GM19025 (cell line): ENCODE measurements at regions not wholly inside any gene's neighbourhood (a gene's known extent, or its start where the extent isn't known, plus 50 kb on each side); places are given as distances from the start of the nearest gene placed in this dataset.

Experiments
- ATAC-seq: cut with Tn5 transposase; IDR thresholded peaks from one replicate; pipeline ENCODE4 v1.9.1; 2021; ENCODE audit warnings: mild to moderate bottlenecking, low read depth, moderate library complexity; ENCODE audit not compliant: unreplicated experiment

DNA sequence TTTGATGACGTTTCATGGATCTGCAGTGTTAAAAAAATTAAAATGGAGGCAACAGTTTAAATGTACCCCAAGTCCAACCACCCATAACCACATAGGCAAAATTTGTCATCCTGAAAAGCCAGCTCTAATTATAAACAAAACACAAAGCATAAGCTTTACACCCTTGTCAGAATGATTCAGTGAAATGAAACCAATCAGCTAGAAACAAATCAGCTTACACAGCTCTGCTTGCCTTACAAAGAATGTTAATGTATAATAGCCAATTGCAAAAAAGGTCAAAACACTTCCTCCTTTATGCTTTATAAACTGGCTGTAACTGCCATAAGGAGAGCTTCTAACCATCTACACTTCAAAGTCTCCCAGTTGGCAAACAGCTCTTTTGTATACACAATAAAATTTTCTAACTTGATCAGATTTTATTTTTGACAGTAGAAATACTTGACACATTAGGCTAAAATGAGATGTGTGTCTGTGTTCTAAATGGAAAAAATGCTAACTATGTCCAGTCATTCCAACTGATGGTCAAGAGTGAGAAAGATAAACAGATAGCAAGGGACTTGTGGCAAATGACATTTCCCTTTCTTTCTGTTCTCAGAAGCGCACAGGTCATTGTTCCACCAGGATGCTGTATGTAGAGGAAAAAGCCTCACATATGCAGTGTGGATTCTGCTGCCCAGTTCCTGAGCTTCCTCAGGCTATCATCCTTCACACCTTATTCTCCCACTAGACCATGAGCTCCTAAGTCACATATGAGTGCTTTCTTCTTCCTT lies 344.3 kb upstream of the ID4 start:
- no peak for ATAC-seq

DNA sequence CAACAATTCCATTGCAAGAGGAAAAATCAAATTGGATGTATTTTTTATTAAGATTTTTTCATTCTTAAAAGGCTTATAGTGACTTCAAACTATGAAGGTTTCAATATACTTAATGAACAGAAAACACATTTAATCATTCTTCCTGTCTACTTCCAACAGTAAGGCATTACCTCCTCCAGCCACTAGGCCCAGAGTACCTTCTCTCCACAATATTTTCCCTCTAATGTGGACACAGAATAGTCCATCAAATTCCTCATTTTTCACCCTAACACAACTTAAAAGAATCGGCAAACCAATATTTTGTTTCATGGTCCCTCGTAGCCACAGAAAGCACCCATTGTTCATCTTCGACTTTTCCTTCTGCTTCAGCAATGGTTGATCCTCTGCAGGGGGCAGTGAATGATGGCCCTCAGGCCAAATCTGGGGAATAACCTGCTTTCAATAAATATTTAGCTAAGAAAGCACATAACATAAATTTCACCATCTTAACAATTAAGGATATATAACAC lies 335.4 kb upstream of the ID4 start:
- ATAC-seq: no peak

DNA sequence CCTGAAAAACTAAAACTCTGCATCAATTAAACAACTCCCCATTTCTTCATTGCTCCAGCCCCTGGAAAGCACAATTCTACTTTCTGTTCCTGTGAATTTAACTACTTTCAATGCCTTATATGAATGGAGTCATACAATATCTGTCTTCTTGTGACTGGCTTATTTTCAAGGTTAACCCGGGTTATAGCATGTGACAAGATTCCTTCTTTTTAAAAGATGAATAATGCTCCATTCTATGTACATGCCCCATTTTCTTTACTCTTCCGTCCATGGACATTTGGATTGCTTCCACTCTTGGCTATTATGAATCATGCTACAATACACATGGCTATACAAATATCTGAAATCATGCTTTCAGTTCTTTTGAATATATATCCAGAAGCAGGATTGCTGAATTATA lies 334.9 kb upstream of the ID4 start:
- ATAC-seq: no peak

DNA sequence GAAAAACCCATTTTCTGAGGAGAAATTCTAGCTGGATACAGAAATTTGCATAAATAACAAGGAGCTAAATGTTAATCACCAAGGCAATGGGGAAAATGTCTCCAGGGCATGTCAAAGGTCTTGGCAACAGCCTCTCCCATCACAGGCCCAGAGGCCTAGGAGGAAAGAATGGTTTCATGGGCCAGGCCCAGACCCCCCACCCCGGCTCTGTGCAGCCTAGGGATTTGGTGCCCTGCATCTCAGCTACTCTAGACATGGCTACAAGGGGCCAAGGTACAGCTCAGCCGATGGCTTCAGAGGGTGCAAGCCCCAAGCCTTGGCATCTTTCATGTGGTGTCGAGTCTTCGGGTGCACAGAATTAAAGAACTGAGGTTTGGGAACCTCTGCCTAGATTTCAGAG lies 321.2 kb upstream of the ID4 start:
- ATAC-seq: no peak

DNA sequence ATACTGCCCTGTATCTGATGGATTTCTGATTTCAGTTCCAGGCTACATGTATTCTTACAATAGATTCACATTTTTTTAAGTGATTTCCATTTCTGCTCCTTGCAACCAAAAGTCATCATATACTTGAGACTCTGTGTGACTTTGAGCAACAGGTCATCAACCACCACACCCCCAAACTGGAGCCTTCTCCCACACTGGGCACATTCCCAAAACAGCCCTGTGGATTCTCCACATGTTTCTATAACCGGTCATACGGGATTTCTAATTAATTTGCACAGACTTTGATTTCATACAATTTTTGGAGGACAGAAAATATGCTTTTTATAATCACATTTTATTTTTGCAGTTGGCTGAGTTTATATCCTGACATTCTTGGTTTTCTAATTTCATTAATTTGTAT lies 317.2 kb upstream of the ID4 start:
- no peak for ATAC-seq

DNA sequence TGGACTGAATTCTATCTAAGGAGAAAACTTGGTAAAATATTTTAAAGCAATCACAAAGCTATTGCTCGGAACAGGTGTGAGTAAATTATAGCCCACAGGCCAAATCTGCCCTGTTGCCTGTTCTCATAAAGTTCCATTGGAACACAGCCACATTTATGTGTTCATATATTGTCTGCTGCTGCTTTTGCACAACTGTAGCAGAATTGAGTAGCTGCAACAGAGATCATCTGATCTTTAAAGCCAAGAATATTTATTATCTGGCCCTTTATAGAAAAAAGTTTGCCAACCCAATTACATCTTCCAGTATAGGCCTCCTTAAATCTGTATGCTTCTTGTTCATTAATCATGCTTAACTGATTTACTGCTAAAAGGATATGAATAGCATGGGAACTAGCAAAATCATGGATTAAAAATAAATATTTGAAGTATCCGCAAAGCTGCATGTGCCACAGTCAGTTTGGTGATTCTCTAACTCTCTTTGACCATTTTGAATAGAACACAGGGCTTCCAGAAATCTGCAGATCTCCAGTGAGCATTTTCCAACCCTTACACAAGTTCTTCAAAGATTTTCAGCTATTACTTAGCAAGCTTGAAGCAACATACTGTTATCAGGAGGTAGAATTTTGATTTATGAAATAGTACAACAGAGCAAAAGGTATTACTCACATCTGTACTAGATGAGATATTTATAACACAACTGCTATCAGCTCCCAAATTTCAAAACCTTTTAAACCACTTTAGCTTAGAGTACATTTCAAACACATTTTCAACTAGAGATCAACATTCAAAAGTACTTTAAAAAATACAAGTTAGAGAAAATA lies 312.6 kb upstream of the ID4 start:
- ATAC-seq: no peak

DNA sequence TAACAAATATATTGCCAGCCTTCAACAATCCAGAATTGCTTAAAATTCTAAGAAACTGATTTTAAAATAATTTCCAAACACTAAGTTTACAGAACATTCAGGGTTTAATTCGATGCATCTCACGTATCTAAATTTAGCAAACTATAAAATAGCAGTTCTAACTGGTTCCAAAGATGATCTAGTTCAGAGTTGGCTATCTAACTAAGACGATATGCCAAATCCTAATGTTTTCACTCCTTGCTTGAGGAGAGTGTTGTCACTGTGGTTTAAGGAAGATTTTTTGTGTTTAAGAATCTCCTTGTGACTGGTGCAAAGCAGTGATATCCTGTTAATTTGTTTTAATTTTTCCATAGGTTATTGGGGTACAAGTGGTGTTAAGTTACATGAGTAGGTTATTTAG lies 311.5 kb upstream of the ID4 start:
- ATAC-seq: no peak

GRCh38 chr6:19530188-19530587 lies 307.0 kb upstream of the ID4 start:
- no peak for ATAC-seq

GRCh38 chr6:19535351-19535750 lies 301.8 kb upstream of the ID4 start:
- no peak for ATAC-seq

- ATAC-seq: no peak
Observed at GRCh38 chr6:19536838-19537237, 300.3 kb upstream of the ID4 start.

GRCh38 chr6:19538096-19538495 lies 299.1 kb upstream of the ID4 start:
- ATAC-seq: no peak

DNA sequence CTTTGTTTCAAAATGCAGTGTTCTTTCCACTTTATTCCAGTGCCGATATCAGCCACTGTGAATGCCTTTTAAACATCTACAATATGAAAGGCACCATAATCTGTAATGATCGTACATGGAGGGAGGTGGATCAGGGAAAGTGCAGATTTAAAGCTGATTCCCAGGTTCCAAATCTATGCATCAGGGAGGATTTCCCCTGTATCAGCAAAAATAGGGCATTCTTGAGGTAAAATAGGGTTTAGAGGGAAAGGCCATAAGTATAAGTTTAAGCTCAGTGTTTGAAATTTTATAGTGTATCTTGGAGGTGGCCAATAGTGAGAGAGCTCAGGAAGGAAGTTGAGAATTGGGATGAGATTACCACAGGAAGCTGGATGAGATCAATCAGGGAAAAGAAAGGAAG lies 289.7 kb upstream of the ID4 start:
- ATAC-seq: no peak

GRCh38 chr6:19549109-19549508 lies 288.1 kb upstream of the ID4 start:
- no peak for ATAC-seq

DNA sequence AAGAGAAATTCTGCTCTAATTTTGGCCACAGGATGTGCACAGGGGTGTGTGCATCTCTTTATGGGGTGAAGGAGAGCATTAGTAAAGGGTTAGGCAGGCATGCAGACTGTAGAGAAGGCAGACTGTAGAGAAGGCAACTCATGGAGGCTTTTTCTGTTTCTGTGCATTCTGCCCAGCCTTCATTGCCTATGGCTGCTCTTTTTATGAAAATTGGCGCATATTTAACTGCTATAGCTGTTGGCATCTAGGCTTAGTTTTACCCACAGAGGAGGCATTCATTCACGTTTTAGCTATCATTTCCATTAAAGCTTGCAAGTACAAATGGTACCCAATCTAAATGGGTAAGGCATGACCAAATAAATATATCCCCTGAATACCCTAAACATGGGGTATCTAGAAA lies 286.8 kb upstream of the ID4 start:
- ATAC-seq: no peak

GRCh38 chr6:19551611-19552010 lies 285.6 kb upstream of the ID4 start:
- no peak for ATAC-seq

DNA sequence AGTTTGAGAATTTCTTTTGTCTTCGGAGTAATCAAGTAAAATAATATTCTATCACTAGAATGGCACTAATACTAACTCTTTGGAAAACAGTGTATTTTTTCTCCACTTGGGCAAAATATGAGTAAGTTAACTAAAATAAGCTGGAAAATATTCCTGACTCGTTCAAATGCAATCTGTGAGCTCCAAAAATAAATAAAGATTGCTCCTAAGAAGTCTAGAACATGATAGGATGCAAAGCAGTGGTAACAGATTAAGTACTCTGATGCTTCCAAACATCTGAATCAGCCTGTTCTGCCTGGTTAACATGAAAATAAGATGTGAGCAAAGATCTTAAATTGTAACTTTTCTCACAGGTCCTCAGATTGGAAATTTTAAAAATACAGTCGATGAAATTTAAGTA lies 285.1 kb upstream of the ID4 start:
- ATAC-seq: no peak

DNA sequence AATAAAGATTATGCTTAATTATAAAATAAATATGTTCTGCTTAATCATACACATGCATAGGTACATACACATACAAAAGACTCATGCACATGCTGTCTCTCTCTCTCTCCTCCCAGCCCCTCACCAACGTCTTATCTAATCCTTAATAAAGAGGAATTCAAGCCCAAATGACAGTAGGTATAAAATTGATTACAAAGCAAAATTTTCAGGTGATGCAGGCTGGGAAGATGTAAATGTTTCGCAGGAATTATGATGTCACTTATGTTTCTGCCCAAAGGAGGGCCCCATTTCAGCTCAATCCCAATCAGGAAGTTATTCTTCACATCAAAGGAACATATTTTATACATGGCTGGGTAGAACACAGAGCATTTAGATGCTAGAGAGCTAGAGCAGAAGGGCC lies 284.6 kb upstream of the ID4 start:
- no peak for ATAC-seq

DNA sequence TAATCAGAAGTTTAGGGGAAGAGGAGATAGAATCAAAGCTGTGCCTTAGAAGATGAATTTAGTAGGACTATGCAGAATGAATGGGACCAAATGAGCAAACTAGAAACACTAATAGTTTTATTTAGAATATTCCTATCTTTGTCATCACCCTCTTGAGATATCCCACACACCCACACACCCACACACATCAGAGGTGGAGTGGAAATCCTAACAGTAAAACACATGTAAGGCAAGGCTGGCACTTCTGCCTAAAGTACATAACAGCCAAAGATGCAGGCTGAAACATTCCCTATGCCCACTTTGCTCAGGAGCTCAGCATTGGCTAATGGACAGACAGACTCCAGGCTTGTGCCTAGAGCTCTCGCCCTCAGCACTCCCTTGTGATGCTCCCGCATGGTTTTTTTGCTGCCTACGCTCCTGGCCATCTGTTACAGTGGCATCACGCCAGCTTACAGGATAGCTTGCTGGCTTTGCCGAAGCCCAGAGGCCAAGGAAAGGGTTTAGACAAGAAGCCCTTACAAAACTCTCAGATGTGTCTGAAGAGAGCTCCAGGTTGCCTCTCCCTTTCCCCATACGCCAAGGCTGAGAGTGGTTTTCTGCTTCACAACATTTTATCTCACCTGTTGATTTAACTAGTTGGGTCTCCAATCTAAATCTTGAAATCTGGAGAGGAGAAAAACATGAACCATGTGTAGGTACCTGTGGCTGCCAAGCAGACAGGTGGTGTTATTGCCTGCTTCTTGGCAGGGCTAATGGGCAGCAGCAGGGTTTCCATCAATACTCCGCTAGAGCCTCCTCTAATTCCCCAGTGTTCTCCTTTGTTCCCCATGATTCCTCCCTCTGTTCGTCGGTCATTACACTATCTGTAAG lies 282.6 kb upstream of the ID4 start:
- no peak for ATAC-seq

DNA sequence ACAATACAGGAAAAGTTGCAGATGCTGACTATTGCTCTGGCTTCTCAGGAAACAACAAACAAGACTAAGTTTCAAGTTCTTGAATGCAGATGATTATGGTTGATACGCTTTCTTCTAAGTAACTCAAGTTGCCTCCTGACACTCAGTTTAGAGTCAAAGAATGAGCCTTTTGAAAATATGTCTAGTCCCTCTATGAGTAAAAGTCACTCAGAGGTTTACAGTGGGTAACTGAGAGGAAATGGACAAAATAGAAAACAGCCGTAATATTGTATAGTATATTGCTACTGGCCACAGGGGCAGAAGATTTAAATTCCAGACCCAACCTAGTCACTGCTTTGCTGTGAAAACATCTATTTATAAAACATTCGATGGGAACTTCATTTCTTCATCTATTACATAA lies 280.0 kb upstream of the ID4 start:
- no peak for ATAC-seq

- ATAC-seq: no peak
Observed at GRCh38 chr6:19558201-19558600, 279.0 kb upstream of the ID4 start.

GRCh38 chr6:19558934-19559333 lies 278.2 kb upstream of the ID4 start:
- ATAC-seq: no peak
